ENCODE measurements at regions not wholly inside any gene's neighbourhood (a gene's known extent, or its start where the extent isn't known, plus 50 kb on each side); places are given as distances from the start of the nearest gene placed in this dataset.

DNA sequence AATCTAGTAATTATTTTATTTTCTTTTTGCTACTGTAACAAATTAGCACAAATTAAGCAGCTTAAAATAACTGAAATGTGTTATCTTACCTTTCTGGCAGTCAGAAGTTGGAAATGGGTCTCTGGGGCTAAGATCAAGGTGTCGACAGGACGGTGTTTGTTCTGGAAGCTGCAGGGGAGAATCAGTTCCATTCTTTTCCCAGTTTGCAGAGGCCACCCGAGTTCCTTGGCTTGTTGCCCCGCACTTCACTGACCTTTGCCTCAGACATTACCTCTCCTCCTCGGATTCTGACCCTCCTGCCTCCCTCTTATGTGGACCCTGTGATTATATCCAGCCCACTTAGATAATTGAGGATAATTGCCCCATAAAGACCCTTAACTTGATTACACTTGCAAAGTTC is 61.0 kb upstream of the MAF start:
- TF ChIP-seq CTCF (IDR thresholded peaks at IDR 0.05) = no peak
- H3K36me3 ChIP-seq (ENCODE audit: insufficient read depth, low read length) = no peaks in the 10 kb centered on the region
- H3K9me3 ChIP-seq (ENCODE audit: control insufficient read depth in 1 of 2, insufficient read depth in 1 of 2, low read length in 2 of 2) = no peaks in the 10 kb centered on the region
- POLR2A ChIA-PET = no interaction called here
- no peaks in the 10 kb centered on the region for H3K36me3 Mint-ChIP-seq (ENCODE audit: low read depth)
- no peak overlapping the region for H3K27ac Mint-ChIP-seq
- H3K9me3 Mint-ChIP-seq = no peaks in the 10 kb centered on the region
- no peak for ATAC-seq (ENCODE audit: poor library complexity)
- no peaks in the 10 kb centered on the region for H3K4me1 Mint-ChIP-seq (ENCODE audit: low read depth)
- no peak for DNase-seq
- H3K4me3 Mint-ChIP-seq = no peak overlapping the region
- H3K4me3 ChIP-seq (ENCODE audit: low read length) = no peak overlapping the region
- intact Hi-C loops (cut with DNase I, micrococcal nuclease) = no loop called here
- peaks cover 0 to 2% of the 10 kb centered on the region in 2 experiments for H3K27me3 ChIP-seq (ENCODE audit: control insufficient read depth in 1 of 2, insufficient read depth in 2 of 2, low read length in 2 of 2)
- H3K27me3 Mint-ChIP-seq = no peaks in the 10 kb centered on the region
- H3K27ac ChIP-seq (ENCODE audit: low read depth in 1 of 2, low read length in 2 of 2) = no peak overlapping the region
- CTCF ChIA-PET = no interaction called here
- H3K4me1 ChIP-seq (ENCODE audit: insufficient read depth, low read length) = peaks cover 6% of the 10 kb centered on the region

DNA sequence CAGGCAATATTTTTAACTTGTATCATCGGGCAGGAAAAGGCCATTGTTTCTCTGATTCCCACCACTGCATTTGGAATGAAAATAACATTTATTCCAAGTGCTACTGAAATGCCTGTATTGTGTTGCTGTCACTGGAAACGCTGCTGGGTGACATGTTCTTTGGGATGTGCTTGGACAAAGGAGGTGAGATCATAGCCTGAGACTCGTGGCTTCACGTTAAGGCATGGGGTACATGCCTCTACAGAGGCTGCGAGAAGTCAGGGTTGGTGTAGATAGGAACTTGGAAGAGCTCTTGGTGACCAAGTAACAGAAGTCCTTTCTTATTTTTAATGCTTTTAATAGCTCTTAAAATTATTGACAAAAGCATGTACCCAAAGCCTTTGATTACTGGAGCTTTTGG is 58.8 kb upstream of the MAF start:
- intact Hi-C loops (cut with DNase I, micrococcal nuclease) = no loop called here

GRCh38 chr16:79658301-79659033 is 57.9 kb upstream of the MAF start:
- Histone ChIP-seq H3K27ac (ENCODE audit: low read depth in 1 of 2, low read length in 2 of 2) (no peak overlapping the region), H3K27me3 (ENCODE audit: control insufficient read depth in 1 of 2, insufficient read depth in 2 of 2, low read length in 2 of 2) (no peaks in the 10 kb centered on the region), H3K36me3 (ENCODE audit: insufficient read depth, low read length) (no peaks in the 10 kb centered on the region), H3K4me1 (ENCODE audit: insufficient read depth, low read length) (no peaks in the 10 kb centered on the region), H3K9me3 (ENCODE audit: control insufficient read depth in 1 of 2, insufficient read depth in 1 of 2, low read length in 2 of 2) (peaks cover 0 to under 1% of the 10 kb centered on the region in 2 experiments), H3K4me3 (ENCODE audit: low read length) (no peak overlapping the region)
- H3K4me3 Mint-ChIP-seq = no peak overlapping the region
- DNase-seq (peak in 2 of 14 experiments; percentile 9 to 17), ATAC-seq (ENCODE audit: poor library complexity) (no peak)
- no peak overlapping the region for H3K27ac Mint-ChIP-seq
- POLR2A ChIA-PET = no interaction called here
- H3K36me3 Mint-ChIP-seq (ENCODE audit: low read depth) = no peaks in the 10 kb centered on the region
- no peaks in the 10 kb centered on the region for H3K27me3 Mint-ChIP-seq
- CTCF ChIA-PET = interaction anchor here (0.6 kb wide), 1 partner anchor 1504 kb away, joined by 3 read pairs; no protein-coding TSS in a partner anchor
- TF ChIP-seq CTCF (IDR thresholded peaks at IDR 0.05) = no peak
- intact Hi-C loops (cut with DNase I, micrococcal nuclease) = no loop called here
- no peaks in the 10 kb centered on the region for H3K9me3 Mint-ChIP-seq
- H3K4me1 Mint-ChIP-seq (ENCODE audit: low read depth) = no peaks in the 10 kb centered on the region

More for the DNA sequence above, 58.8 kb upstream of the MAF start:
- H3K9me3 Mint-ChIP-seq = no peaks in the 10 kb centered on the region
- no peaks in the 10 kb centered on the region for H3K4me1 Mint-ChIP-seq (ENCODE audit: low read depth)
- Histone ChIP-seq H3K9me3 (ENCODE audit: control insufficient read depth in 1 of 2, insufficient read depth in 1 of 2, low read length in 2 of 2) (no peaks in the 10 kb centered on the region), H3K27ac (ENCODE audit: low read depth in 1 of 2, low read length in 2 of 2) (no peak overlapping the region), H3K4me3 (ENCODE audit: low read length) (no peak overlapping the region), H3K36me3 (ENCODE audit: insufficient read depth, low read length) (no peaks in the 10 kb centered on the region), H3K27me3 (ENCODE audit: control insufficient read depth in 1 of 2, insufficient read depth in 2 of 2, low read length in 2 of 2) (no peaks in the 10 kb centered on the region), H3K4me1 (ENCODE audit: insufficient read depth, low read length) (no peaks in the 10 kb centered on the region)
- ATAC-seq (ENCODE audit: poor library complexity) (no peak), DNase-seq (no peak)
- H3K4me3 Mint-ChIP-seq = no peak overlapping the region
- ChIA-PET CTCF (no interaction called here), POLR2A (no interaction called here)
- no peaks in the 10 kb centered on the region for H3K36me3 Mint-ChIP-seq (ENCODE audit: low read depth)
- TF ChIP-seq CTCF (IDR thresholded peaks at IDR 0.05) = no peak
- H3K27me3 Mint-ChIP-seq = no peaks in the 10 kb centered on the region
- H3K27ac Mint-ChIP-seq = no peak overlapping the region

Data from CD4-positive, alpha-beta T cell (primary cell).